ENCODE measurements at regions not wholly inside any gene's neighbourhood (a gene's known extent, or its start where the extent isn't known, plus 50 kb on each side); places are given as distances from the start of the nearest gene placed in this dataset.

DNA sequence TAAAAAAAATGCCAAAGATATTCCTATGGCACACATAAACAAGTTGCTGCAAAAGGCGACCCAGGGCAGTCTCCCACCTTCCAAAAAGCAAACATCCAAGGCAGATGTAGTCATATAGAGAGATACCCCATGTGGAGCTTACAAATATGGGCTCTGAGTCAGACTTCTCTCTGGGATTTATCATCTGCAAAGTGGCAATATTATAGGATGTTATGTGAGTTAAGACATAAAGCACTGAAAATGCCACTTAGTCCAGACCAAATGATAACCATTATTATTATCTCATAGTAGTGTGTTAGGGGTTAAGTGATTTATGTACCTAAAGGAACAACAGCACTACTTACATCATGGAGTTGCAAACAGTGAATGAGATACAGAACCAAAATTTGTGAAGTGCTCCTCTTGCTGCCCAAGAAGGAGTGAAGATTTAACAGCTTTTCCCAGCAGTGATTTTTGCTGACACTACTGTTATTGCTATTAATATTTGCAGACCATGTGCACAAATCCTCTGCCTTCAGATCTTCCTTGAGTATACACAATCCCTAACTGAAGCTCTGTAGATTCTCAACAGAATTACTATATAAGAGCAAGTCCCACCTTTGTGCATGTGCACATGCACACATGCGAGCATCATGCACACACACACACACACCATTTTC lies 560.0 kb upstream of the SALL1 start:
- TF ChIP-seq, protein P1, sequence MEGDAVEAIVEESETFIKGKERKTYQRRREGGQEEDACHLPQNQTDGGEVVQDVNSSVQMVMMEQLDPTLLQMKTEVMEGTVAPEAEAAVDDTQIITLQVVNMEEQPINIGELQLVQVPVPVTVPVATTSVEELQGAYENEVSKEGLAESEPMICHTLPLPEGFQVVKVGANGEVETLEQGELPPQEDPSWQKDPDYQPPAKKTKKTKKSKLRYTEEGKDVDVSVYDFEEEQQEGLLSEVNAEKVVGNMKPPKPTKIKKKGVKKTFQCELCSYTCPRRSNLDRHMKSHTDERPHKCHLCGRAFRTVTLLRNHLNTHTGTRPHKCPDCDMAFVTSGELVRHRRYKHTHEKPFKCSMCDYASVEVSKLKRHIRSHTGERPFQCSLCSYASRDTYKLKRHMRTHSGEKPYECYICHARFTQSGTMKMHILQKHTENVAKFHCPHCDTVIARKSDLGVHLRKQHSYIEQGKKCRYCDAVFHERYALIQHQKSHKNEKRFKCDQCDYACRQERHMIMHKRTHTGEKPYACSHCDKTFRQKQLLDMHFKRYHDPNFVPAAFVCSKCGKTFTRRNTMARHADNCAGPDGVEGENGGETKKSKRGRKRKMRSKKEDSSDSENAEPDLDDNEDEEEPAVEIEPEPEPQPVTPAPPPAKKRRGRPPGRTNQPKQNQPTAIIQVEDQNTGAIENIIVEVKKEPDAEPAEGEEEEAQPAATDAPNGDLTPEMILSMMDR (IDR thresholded peaks at IDR 0.05), result no peak
- TF ChIP-seq POLR2A (IDR thresholded peaks at IDR 0.05), result no peak
